ENCODE measurements at regions not wholly inside any gene's neighbourhood (a gene's known extent, or its start where the extent isn't known, plus 50 kb on each side); places are given as distances from the start of the nearest gene placed in this dataset.

DNA sequence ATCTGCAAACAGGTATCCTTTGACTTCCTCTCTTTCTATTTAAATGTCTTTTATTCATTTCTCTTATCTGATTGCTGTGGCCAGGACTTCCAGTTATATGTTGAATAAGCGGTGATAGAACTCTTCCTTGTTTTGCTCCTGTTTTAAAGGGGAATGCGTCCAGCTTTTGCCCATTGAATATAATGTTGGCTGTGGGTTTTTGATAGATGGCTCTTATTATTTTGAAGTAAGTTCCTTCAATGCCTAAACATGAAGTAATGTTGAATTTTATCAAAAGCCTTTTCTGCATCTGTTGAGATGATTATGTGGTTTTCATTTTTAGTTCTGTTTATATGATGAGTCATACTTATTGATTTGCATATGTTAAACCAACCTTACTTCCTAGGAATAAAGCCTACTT lies 300.5 kb upstream of the CTNND2 start:
- CTCF ChIA-PET, result interaction anchor here (1.3 kb wide), 1 partner anchor 13 kb away, joined by 3 read pairs; no protein-coding TSS in a partner anchor
- Histone ChIP-seq H3K27ac (ENCODE audit: extremely low read depth, low read depth, low read length) (no peak overlapping the region), H3K4me3 (ENCODE audit: low read depth, low read length) (no peak overlapping the region), H3K36me3 (ENCODE audit: control insufficient read depth in 2 of 2, insufficient read depth in 1 of 2, low read length in 2 of 2) (no peaks in the 10 kb centered on the region), H3K9me3 (ENCODE audit: control insufficient read depth, insufficient read depth, low read depth, low read length) (no peaks in the 10 kb centered on the region), H3K4me1 (ENCODE audit: control insufficient read depth, insufficient read depth, low read length) (no peaks in the 10 kb centered on the region)
- no peak for TF ChIP-seq ZBTB8A (tag by site-specific recombination; IDR thresholded peaks at IDR 0.05)
- TF ChIP-seq ZNF184 (tag by site-specific recombination; IDR thresholded peaks at IDR 0.05), result no peak
- TF ChIP-seq SETDB1 (IDR thresholded peaks at IDR 0.05; ENCODE audit: insufficient read length, low read length), result no peak
- no peak for TF ChIP-seq ZNF707 (tag by site-specific recombination; IDR thresholded peaks at IDR 0.05)
- TF ChIP-seq ZNF623 (tag by site-specific recombination; IDR thresholded peaks at IDR 0.05), result no peak
- no peak for TF ChIP-seq ZNF311 (tag by site-specific recombination; IDR thresholded peaks at IDR 0.05; ENCODE audit: borderline replicate concordance)
- no peak for TF ChIP-seq MZF1 (tag by site-specific recombination; IDR thresholded peaks at IDR 0.05; ENCODE audit: borderline replicate concordance)
- TF ChIP-seq BCL11B (tag by site-specific recombination; IDR thresholded peaks at IDR 0.05; ENCODE audit: low read depth), result no peak
- POLR2A ChIA-PET, result no interaction called here

GRCh38 chr5:12193536-12193935 lies 289.3 kb upstream of the CTNND2 start:
- Histone ChIP-seq H3K4me1 (ENCODE audit: control insufficient read depth, insufficient read depth, low read length) (no peaks in the 10 kb centered on the region), H3K36me3 (ENCODE audit: control insufficient read depth in 2 of 2, insufficient read depth in 1 of 2, low read length in 2 of 2) (no peaks in the 10 kb centered on the region), H3K27ac (ENCODE audit: extremely low read depth, low read depth, low read length) (no peak overlapping the region), H3K4me3 (ENCODE audit: low read depth, low read length) (no peak overlapping the region), H3K9me3 (ENCODE audit: control insufficient read depth, insufficient read depth, low read depth, low read length) (no peaks in the 10 kb centered on the region)
- CTCF ChIA-PET, result no interaction called here
- POLR2A ChIA-PET, result no interaction called here
- no peak for TF ChIP-seq ZNF155 (tag by site-specific recombination; IDR thresholded peaks at IDR 0.05)
- TF ChIP-seq ZNF335 (tag by site-specific recombination; conservative IDR thresholded peaks at IDR 0.05), result no peak
- TF ChIP-seq ZNF768 (tag by site-specific recombination; IDR thresholded peaks at IDR 0.05), result no peak
- no peak for TF ChIP-seq ZNF354C (tag by site-specific recombination; IDR thresholded peaks at IDR 0.05; ENCODE audit: borderline replicate concordance, low read depth)
- TF ChIP-seq, protein P1, sequence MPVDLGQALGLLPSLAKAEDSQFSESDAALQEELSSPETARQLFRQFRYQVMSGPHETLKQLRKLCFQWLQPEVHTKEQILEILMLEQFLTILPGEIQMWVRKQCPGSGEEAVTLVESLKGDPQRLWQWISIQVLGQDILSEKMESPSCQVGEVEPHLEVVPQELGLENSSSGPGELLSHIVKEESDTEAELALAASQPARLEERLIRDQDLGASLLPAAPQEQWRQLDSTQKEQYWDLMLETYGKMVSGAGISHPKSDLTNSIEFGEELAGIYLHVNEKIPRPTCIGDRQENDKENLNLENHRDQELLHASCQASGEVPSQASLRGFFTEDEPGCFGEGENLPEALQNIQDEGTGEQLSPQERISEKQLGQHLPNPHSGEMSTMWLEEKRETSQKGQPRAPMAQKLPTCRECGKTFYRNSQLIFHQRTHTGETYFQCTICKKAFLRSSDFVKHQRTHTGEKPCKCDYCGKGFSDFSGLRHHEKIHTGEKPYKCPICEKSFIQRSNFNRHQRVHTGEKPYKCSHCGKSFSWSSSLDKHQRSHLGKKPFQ (tag by site-specific recombination; IDR thresholded peaks at IDR 0.05), result no peak
- no peak for TF ChIP-seq ZNF837 (tag by site-specific recombination; IDR thresholded peaks at IDR 0.05)
- TF ChIP-seq BCL11B (tag by site-specific recombination; IDR thresholded peaks at IDR 0.05; ENCODE audit: low read depth), result no peak
- no peak for TF ChIP-seq PRDM1 (tag by site-specific recombination; IDR thresholded peaks at IDR 0.05)
- no peak for TF ChIP-seq GFI1B (tag by site-specific recombination; IDR thresholded peaks at IDR 0.05)
- no peak for TF ChIP-seq ZNF292 (tag by site-specific recombination; IDR thresholded peaks at IDR 0.05; ENCODE audit: borderline replicate concordance, low read depth)
- TF ChIP-seq ZNF660 (tag by site-specific recombination; IDR thresholded peaks at IDR 0.05), result no peak
- TF ChIP-seq ZBTB8A (tag by site-specific recombination; IDR thresholded peaks at IDR 0.05), result no peak
- no peak for TF ChIP-seq ZFP41 (tag by site-specific recombination; IDR thresholded peaks at IDR 0.05; ENCODE audit: borderline replicate concordance)
- no peak for TF ChIP-seq ZNF518A (tag by site-specific recombination; conservative IDR thresholded peaks at IDR 0.05; ENCODE audit: low read depth)
- no peak for TF ChIP-seq ZNF561 (tag by site-specific recombination; IDR thresholded peaks at IDR 0.05; ENCODE audit: borderline replicate concordance)
- no peak for TF ChIP-seq ZNF580 (tag by site-specific recombination; IDR thresholded peaks at IDR 0.05)
- TF ChIP-seq ZNF211 (tag by site-specific recombination; IDR thresholded peaks at IDR 0.05; ENCODE audit: low read depth), result no peak
- TF ChIP-seq, protein P2, sequence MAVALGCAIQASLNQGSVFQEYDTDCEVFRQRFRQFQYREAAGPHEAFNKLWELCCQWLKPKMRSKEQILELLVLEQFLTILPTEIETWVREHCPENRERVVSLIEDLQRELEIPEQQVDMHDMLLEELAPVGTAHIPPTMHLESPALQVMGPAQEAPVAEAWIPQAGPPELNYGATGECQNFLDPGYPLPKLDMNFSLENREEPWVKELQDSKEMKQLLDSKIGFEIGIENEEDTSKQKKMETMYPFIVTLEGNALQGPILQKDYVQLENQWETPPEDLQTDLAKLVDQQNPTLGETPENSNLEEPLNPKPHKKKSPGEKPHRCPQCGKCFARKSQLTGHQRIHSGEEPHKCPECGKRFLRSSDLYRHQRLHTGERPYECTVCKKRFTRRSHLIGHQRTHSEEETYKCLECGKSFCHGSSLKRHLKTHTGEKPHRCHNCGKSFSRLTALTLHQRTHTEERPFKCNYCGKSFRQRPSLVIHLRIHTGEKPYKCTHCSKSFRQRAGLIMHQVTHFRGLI (tag by site-specific recombination; IDR thresholded peaks at IDR 0.05), result no peak
